Adrenal gland (tissue), 9 donors: ENCODE measurements at regions not wholly inside any gene's neighbourhood (a gene's known extent, or its start where the extent isn't known, plus 50 kb on each side); places are given as distances from the start of the nearest gene placed in this dataset.
"Not testable (repeated sequence)": the region's sequence is repeated elsewhere in the genome, so short reads cannot be mapped to it uniquely, and the experiment has no call there.

ENCODE experiments used
- DNase-seq, 7 donors: peaks; one replicate each; pipeline ENCODE4 v3.0.0-alpha.2; 2019 to 2020
- H3K27ac ChIP-seq, 5 donors: fragments of 200-600 bp; sonication (generic) in 4 of 5; 1 replicate in 3 of 5; 2 replicates in 2 of 5; pipeline versions ENCODE4 v1.5.1 to v1.8.0; 2016 to 2020; ENCODE audit warnings: mild to moderate bottlenecking in 1 of 5
- H3K27me3 ChIP-seq: fragments of 200-600 bp; 2 replicates; pipeline ENCODE4 v1.8.0; 2021
- H3K36me3 ChIP-seq, 2 donors: fragments of 200-600 bp; replicated peaks in 1 of 2; 1 replicate in 1 of 2; 2 replicates in 1 of 2; pipeline versions ENCODE4 v1.5.1 to v1.8.0; 2018 to 2022
- H3K4me1 ChIP-seq, 2 donors: fragments of 200-600 bp; replicated peaks in 1 of 2; 1 replicate in 1 of 2; 2 replicates in 1 of 2; pipeline versions ENCODE4 v1.5.1 to v1.8.0; 2018 to 2021
- H3K4me3 ChIP-seq, 4 donors: fragments of 200-600 bp; sonication (generic) in 3 of 4; one replicate each; pipeline ENCODE4 v1.5.1; 2016 to 2018
- H3K9me3 ChIP-seq, 3 donors: fragments of 200-600 bp; sonication (generic) in 1 of 3; replicated peaks in 1 of 3; 1 replicate in 2 of 3; 2 replicates in 1 of 3; pipeline versions ENCODE4 v1.5.1 to v1.8.0; 2016 to 2021
- POLR2A ChIP-seq, 2 donors: fragments of 450-650 bp; IDR thresholded peaks; one replicate each; pipeline ENCODE4 v1.6.1; 2017; ENCODE audit warnings: antibody characterized with exemption in 2 of 2, mild to moderate bottlenecking in 2 of 2, moderate library complexity in 1 of 2
- WGBS, 4 donors: extraction: QIAGEN DNeasy Blood & Tissue Kit in 2 of 4; methylation state at CpG; one replicate each; pipeline versions ENCODE4 v1.1.5 to v1.1.7; 2013 to 2017; 5-methylcytosine and 5-hydroxymethylcytosine counted together
- intact Hi-C, 2 donors: fragments of 100-400 bp; cut with DNase I; formaldehyde crosslinking; loops; one replicate each; pipeline versions ENCODE4 v1.14.1 to v1.15.0; 2022 to 2023
- TF ChIP-seq, protein P1 (sequence below), 6 experiments: fragments of 450-650 bp in 4 of 6; fragments of 200-600 bp in 2 of 6; sonication (generic) in 1 of 6; IDR thresholded peaks; 1 replicate in 5 of 6; 2 replicates in 1 of 6; pipeline versions ENCODE4 v1.5.1 to v1.8.0; 2016 to 2021; ENCODE audit warnings: antibody characterized with exemption in 6 of 6, mild to moderate bottlenecking in 2 of 6, moderate library complexity in 1 of 6
- donor health status: healthy with polysubstance abuse.
- donor health status: Bipolar disorder and iron deficiency.
- donor health status: DM: yes; HTN: yes; CAD: no.
- donor health status: DM: no; HTN: no; CAD: no.
- donor health status: DM: no; HTN: no; CAD: no.

DNA sequence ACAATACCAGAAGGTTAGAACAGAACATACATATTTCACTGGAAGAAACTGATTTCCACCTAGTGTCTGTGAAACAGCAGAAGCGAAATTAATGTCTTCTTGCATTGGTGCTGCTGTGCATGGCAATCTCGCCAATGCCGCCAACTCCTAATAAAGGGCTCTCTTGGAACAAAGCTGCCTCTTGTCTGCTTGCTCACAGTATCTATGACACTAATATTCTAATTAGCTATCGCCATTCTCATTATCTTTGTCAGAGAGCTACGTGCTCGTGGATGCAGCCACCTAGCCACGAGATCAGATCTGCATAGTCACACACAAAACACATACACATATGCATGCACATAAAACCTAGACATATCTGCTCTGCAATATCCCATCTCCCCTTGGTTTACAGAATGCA, 145.9 kb upstream of the OLIG3 start:
- no peaks in the 10 kb centered on the region for H3K36me3 ChIP-seq
- H3K27ac ChIP-seq = no peak overlapping the region
- intact Hi-C loops = no loop called here
- peaks cover 3% of the 10 kb centered on the region for H3K27me3 ChIP-seq
- 81 to 84% (median 82%) methylated on average over 7 of the region's 7 CpGs for WGBS, 4 donors
- no peaks in the 10 kb centered on the region for H3K4me1 ChIP-seq
- no peak overlapping the region for H3K4me3 ChIP-seq
- TF ChIP-seq, protein P1, sequence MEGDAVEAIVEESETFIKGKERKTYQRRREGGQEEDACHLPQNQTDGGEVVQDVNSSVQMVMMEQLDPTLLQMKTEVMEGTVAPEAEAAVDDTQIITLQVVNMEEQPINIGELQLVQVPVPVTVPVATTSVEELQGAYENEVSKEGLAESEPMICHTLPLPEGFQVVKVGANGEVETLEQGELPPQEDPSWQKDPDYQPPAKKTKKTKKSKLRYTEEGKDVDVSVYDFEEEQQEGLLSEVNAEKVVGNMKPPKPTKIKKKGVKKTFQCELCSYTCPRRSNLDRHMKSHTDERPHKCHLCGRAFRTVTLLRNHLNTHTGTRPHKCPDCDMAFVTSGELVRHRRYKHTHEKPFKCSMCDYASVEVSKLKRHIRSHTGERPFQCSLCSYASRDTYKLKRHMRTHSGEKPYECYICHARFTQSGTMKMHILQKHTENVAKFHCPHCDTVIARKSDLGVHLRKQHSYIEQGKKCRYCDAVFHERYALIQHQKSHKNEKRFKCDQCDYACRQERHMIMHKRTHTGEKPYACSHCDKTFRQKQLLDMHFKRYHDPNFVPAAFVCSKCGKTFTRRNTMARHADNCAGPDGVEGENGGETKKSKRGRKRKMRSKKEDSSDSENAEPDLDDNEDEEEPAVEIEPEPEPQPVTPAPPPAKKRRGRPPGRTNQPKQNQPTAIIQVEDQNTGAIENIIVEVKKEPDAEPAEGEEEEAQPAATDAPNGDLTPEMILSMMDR (IDR thresholded peaks at IDR 0.05) = no peak
- TF ChIP-seq POLR2A (IDR thresholded peaks at IDR 0.05) = no peak
- H3K9me3 ChIP-seq = no peaks in the 10 kb centered on the region
- no peak for DNase-seq

DNA sequence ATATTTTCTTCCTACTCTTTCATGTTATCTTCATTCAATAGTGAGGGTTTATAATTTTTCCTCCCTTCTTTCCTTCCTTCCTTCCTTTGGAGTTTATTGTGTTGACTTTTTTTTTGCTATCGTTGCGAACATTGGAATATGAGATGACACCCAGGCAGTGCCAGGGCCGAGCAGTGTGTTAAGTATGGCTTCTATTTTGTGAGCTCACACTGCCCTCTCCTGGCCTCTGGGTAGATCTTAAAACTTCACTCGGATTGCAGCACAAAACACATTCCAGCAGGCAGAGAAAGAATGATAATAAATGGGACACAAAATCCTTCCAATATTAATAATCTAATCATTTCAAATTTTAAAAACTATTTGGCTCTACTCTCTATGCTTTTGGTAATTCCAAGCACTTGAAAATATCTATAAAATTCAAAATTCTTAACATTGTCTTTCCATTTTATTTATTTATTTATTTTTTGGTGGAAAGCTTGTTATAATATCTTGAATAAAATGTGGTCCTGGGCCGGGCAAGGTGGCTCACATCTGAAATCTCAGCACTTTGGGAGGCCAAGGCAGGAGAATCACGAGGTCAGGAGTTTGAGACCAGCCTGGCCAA, 147.4 kb upstream of the OLIG3 start:
- intact Hi-C loops = no loop called here
- peak; percentile 63 to 86 (median 74) for DNase-seq
- TF ChIP-seq, protein P1 (IDR thresholded peaks at IDR 0.05) = peak; percentile 37 to 85 (median 78)
- TF ChIP-seq POLR2A (IDR thresholded peaks at IDR 0.05) = no peak
- no peak overlapping the region for H3K27ac ChIP-seq
- H3K9me3 ChIP-seq = no peaks in the 10 kb centered on the region
- H3K4me3 ChIP-seq = no peak overlapping the region
- no peaks in the 10 kb centered on the region for H3K36me3 ChIP-seq
- WGBS, 4 donors = 7 to 9% (median 8%) methylated on average over 6 of the region's 6 CpGs
- peaks cover 3% of the 10 kb centered on the region for H3K27me3 ChIP-seq
- H3K4me1 ChIP-seq = no peaks in the 10 kb centered on the region

DNA sequence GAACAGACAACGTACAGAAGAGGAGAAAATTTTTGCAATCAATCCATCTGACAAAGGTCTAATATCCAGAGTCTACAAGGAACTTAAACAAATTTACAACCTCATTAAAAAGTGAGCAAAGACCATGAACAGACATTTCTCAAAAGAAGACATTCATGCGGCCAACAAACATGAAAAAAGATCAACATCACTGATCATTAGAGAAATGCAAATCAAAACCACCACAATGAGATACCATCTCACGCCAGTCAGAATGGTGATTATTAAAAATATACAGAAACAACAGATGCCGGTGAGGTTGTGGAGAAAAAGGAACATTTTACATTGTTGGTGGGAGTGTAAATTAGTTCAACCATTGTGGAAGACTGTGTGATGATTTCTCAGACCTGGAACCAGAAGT, 149.0 kb upstream of the OLIG3 start:
- 52 to 70% (median 59%) methylated on average over 4 of the region's 4 CpGs for WGBS, 4 donors

DNA sequence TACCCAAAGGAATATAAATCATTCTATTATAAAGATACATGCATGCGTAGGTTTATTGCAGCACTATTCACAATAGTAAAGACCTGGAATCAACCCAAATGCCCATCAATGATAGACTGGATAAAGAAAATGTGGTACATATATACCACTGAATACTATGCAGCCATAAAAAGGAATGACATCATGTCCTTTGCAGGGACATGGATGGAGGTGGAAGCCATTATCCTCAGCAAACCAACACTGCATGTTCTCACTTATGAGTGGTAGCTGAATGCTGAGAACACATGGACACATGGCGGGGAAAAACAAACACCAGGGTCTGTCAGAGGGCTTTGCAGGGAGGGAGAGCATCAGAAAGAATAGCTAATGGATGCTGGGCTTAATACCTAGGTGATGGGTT, 149.4 kb upstream of the OLIG3 start:
- H3K4me1 ChIP-seq, H3K36me3 ChIP-seq, H3K27ac ChIP-seq, DNase-seq, H3K9me3 ChIP-seq, H3K4me3 ChIP-seq, H3K27me3 ChIP-seq, intact Hi-C loops: not testable (repeated sequence)
- WGBS, 4 donors = 33 to 85% (median 64%) methylated on average over 2 of the region's 2 CpGs

More for the DNA sequence above, 149.0 kb upstream of the OLIG3 start:
- DNase-seq, H3K36me3 ChIP-seq, intact Hi-C loops, H3K27me3 ChIP-seq, H3K27ac ChIP-seq, H3K4me3 ChIP-seq, H3K4me1 ChIP-seq, H3K9me3 ChIP-seq: not testable (repeated sequence)

DNA sequence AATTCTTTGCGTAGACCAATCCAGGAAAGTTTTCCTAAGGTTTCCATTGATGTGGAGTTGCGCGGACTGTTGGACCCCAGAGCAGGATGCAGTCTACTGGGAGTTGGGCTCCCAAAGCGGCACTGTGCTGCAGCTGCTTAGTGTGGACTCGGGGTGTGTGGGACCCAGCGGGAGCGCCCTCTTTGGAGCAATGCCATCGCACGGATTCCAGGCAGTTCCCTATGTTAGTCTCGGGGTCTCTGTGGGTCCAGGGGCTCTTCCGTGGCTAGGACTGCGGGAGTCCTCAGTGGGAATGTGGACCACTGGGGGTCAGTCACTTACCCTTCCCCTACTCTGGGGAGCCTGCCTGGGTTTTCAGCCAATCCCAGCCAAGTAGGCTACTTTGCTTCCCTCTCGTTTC, 151.7 kb upstream of the OLIG3 start:
- H3K36me3 ChIP-seq = no peaks in the 10 kb centered on the region
- DNase-seq = no peak
- no peaks in the 10 kb centered on the region for H3K4me1 ChIP-seq
- TF ChIP-seq, protein P1 (IDR thresholded peaks at IDR 0.05) = no peak
- TF ChIP-seq POLR2A (IDR thresholded peaks at IDR 0.05) = no peak
- intact Hi-C loops = no loop called here
- no peak overlapping the region for H3K4me3 ChIP-seq
- WGBS, 4 donors = 81 to 96% (median 91%) methylated on average over 7 to 13 of the region's 13 CpGs
- no peaks in the 10 kb centered on the region for H3K9me3 ChIP-seq
- peaks cover 3% of the 10 kb centered on the region for H3K27me3 ChIP-seq
- H3K27ac ChIP-seq = no peak overlapping the region
